Nephron progenitor cell (in vitro differentiated cells): ENCODE measurements at regions not wholly inside any gene's neighbourhood (a gene's known extent, or its start where the extent isn't known, plus 50 kb on each side); places are given as distances from the start of the nearest gene placed in this dataset.

Experiments
- DNase-seq: peaks from one replicate; pipeline ENCODE4 v3.0.0; 2021
- H3K27ac Mint-ChIP-seq: 2 replicates; pipeline ENCODE4 v1.8.0; 2021; ENCODE audit warnings: mild to moderate bottlenecking, moderate library complexity, mixed read lengths
- H3K27me3 Mint-ChIP-seq: 2 replicates; pipeline ENCODE4 v1.8.0; 2021; ENCODE audit warnings: mild to moderate bottlenecking, low read depth, mixed read lengths; ENCODE audit not compliant: poor library complexity
- H3K36me3 Mint-ChIP-seq: 2 replicates; pipeline ENCODE4 v1.8.0; 2021; ENCODE audit warnings: low read depth, mixed read lengths
- H3K4me1 Mint-ChIP-seq: 2 replicates; pipeline ENCODE4 v1.8.0; 2021; ENCODE audit warnings: mixed read lengths
- H3K4me3 Mint-ChIP-seq: 2 replicates; pipeline ENCODE4 v1.8.0; 2021; ENCODE audit warnings: mild to moderate bottlenecking, moderate library complexity, mixed read lengths
- H3K9me3 Mint-ChIP-seq: 2 replicates; pipeline ENCODE4 v1.8.0; 2021; ENCODE audit warnings: mild to moderate bottlenecking, moderate library complexity, mixed read lengths
- TF ChIP-seq, protein P1 (sequence below): fragments of 200-600 bp; sonication (generic); IDR thresholded peaks from 2 replicates; pipeline ENCODE4 v1.5.0; 2021; ENCODE audit warnings: antibody characterized with exemption

DNA sequence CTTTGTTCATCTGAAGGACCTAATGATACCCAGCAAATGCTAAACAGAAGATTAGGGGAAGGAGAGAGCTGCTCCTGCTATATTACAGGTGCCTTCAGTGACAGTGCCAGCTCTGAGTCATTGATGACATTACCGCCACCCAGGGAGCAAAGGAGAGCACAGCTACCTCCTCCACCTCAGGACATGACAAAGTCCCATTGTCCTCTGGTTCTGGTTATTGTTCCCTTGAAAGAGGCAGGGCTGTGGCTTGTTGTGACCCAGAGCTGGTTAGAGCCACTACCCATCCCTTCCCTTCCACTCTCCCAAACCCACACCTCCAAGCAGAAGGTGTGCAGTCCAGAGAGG is 363.5 kb upstream of the DUSP10 start:
- no peak for DNase-seq
- H3K27me3 Mint-ChIP-seq = peaks cover 10% of the 10 kb centered on the region
- H3K4me1 Mint-ChIP-seq = peaks cover 75% of the 10 kb centered on the region

DNA sequence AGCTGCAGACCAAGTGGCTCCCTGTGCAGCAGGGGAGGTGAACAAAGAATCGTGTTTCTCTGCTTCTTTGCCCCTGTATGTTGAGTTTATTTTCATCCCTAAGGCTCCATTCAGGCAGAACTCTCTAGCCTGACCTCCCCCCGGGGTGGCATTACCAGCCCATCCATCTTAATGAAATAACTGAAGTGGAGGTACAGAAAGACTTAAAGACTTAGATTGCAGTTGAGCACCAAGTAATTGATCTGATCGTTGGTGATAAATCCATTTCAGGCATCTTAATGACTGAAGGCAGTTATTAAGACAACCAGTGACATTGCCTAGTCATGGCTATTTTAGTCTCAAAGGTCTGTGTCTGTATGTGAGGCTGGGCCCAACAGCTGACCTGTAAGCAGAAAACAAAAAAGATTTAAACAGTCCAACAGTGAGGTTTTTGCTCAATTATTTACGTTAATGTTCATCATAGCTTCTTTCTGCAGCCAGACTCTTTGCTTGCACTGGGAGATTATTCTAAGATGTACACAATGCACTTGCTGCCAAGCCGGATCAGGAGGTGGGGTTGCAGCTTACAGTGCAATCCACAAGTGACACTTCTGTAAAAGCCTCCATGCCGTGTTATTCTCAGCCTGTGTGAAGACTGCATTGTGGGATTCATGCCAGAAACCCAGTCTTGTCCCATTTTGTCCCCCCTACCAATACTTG is 363.0 kb upstream of the DUSP10 start:
- Mint-ChIP-seq H3K27me3 (peaks cover 10% of the 10 kb centered on the region), H3K4me1 (peaks cover 75% of the 10 kb centered on the region), H3K36me3 (no peaks in the 10 kb centered on the region), H3K27ac (peak overlapping the region; percentile 66), H3K9me3 (no peaks in the 10 kb centered on the region), H3K4me3 (peak overlapping the region; percentile 8)
- peak; percentile 56 for DNase-seq
- TF ChIP-seq, protein P1, sequence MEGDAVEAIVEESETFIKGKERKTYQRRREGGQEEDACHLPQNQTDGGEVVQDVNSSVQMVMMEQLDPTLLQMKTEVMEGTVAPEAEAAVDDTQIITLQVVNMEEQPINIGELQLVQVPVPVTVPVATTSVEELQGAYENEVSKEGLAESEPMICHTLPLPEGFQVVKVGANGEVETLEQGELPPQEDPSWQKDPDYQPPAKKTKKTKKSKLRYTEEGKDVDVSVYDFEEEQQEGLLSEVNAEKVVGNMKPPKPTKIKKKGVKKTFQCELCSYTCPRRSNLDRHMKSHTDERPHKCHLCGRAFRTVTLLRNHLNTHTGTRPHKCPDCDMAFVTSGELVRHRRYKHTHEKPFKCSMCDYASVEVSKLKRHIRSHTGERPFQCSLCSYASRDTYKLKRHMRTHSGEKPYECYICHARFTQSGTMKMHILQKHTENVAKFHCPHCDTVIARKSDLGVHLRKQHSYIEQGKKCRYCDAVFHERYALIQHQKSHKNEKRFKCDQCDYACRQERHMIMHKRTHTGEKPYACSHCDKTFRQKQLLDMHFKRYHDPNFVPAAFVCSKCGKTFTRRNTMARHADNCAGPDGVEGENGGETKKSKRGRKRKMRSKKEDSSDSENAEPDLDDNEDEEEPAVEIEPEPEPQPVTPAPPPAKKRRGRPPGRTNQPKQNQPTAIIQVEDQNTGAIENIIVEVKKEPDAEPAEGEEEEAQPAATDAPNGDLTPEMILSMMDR = no peak

More for the DNA sequence above, 363.5 kb upstream of the DUSP10 start:
- H3K27ac Mint-ChIP-seq = no peak overlapping the region
- H3K9me3 Mint-ChIP-seq = no peaks in the 10 kb centered on the region
- H3K4me3 Mint-ChIP-seq = no peak overlapping the region
- TF ChIP-seq, protein P1 = no peak
- no peaks in the 10 kb centered on the region for H3K36me3 Mint-ChIP-seq

DNA sequence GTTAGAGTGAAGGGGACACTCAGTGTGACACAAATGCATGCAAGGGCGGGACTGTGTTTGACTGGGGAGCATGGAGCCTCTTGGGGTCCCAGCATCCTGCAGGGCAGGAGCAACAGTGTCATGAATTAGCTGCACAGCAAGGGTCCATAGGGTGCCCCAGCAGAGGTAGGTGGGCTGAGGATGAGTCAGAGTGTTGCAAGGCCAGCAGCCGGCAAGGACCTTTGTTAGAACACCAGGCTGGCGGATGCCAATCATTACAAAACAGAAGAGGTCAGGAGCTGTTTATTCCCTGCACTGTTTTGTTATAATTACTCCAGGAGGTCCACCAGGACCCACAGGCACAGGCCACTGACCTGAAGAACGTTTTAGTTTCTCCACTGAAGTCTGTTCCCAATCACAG is 362.2 kb upstream of the DUSP10 start:
- H3K36me3 Mint-ChIP-seq = no peaks in the 10 kb centered on the region
- H3K4me1 Mint-ChIP-seq = peaks cover 78% of the 10 kb centered on the region
- H3K27ac Mint-ChIP-seq = peak overlapping the region; percentile 16
- H3K9me3 Mint-ChIP-seq = no peaks in the 10 kb centered on the region
- TF ChIP-seq, protein P1 = no peak
- peaks cover 10% of the 10 kb centered on the region for H3K27me3 Mint-ChIP-seq
- H3K4me3 Mint-ChIP-seq = peak overlapping the region; percentile 37
- DNase-seq = no peak

DNA sequence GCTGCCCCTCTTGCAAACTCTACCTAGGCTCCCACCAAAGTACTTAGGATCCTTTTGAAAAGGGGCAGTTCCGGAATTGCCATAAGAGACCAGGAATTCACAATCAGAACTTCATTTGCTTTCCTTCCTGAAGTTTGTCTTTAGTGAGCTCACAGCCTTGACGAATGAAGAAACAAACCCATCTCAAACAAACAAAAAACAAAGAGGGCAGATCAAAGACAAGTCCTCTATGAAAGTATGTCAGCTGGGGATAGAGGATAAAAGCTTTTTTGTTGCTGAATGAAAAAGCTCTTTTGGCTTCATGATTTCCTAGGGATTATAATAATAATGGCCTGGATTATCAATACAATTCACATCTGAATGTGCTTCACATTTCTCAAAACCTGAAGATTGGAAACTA is 357.9 kb upstream of the DUSP10 start:
- TF ChIP-seq, protein P1 = no peak
- Mint-ChIP-seq H3K9me3 (no peaks in the 10 kb centered on the region), H3K36me3 (no peaks in the 10 kb centered on the region), H3K4me1 (peaks cover 42% of the 10 kb centered on the region), H3K4me3 (no peak overlapping the region), H3K27me3 (no peaks in the 10 kb centered on the region), H3K27ac (no peak overlapping the region)
- DNase-seq = no peak

DNA sequence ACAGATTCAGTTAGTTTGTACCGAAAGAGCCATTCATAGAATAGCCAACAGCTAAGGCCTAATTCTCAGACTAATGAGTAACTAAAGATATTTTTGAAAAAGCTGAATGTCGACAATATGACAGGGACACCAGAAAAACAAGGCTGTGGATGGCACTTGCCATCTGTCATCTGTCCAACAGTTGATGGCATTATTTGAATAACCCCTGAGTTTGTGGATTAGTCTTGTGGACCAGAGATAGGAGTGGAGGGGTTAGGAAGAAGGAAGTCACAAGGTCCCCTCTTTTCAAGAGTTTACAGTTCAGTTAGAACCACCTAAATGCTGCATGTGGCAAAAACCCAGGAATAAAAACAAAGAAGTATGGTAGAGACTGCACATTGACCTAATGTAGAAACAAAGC is 356.5 kb upstream of the DUSP10 start:
- Mint-ChIP-seq H3K27me3 (no peaks in the 10 kb centered on the region), H3K27ac (no peak overlapping the region), H3K4me1 (peaks cover 29% of the 10 kb centered on the region), H3K36me3 (no peaks in the 10 kb centered on the region), H3K4me3 (no peak overlapping the region), H3K9me3 (no peaks in the 10 kb centered on the region)
- no peak for DNase-seq
- TF ChIP-seq, protein P1 = no peak

DNA sequence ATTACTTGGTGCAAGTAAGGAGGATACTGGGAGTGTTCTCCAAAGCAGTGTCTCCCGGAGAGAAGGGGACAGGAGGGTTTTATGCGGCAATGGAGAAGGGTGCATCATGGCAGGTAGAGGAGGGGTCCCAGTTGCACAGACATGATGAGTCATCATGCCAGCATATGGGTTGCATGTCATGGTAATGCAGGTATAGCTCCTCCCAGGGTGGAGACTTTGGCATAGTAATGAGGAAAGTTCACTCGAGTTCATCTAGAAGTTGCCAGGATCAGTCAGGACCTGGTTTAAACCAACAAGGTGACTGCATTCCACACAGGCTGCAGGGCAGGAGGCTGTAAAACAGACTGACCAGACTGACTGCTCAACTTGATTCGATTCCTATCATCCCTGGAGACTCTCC is 355.7 kb upstream of the DUSP10 start:
- Mint-ChIP-seq H3K36me3 (no peaks in the 10 kb centered on the region), H3K9me3 (no peaks in the 10 kb centered on the region), H3K27me3 (no peaks in the 10 kb centered on the region), H3K4me3 (no peak overlapping the region), H3K4me1 (peaks cover 22% of the 10 kb centered on the region), H3K27ac (no peak overlapping the region)
- TF ChIP-seq, protein P1 = no peak
- DNase-seq = no peak
